Fibroblast of the aortic adventitia (primary cell): ENCODE measurements at regions not wholly inside any gene's neighbourhood (a gene's known extent, or its start where the extent isn't known, plus 50 kb on each side); places are given as distances from the start of the nearest gene placed in this dataset.

Experiments used
- DNase-seq: peaks from one replicate; pipeline ENCODE4 v3.0.0-alpha.2; 2010; ENCODE audit warnings: low read depth
- H3K4me3 ChIP-seq: 2 replicates; pipeline ENCODE4 v1.5.1; 2011; ENCODE audit warnings: low read depth, mild to moderate bottlenecking, control low read depth, low read length, moderate library complexity
- TF ChIP-seq, protein P1 (sequence below): IDR thresholded peaks from 2 replicates; pipeline ENCODE4 v1.5.1; 2011; ENCODE audit warnings: mild to moderate bottlenecking, low read length, control low read depth, inconsistent platforms; ENCODE audit not compliant: insufficient read depth

DNA sequence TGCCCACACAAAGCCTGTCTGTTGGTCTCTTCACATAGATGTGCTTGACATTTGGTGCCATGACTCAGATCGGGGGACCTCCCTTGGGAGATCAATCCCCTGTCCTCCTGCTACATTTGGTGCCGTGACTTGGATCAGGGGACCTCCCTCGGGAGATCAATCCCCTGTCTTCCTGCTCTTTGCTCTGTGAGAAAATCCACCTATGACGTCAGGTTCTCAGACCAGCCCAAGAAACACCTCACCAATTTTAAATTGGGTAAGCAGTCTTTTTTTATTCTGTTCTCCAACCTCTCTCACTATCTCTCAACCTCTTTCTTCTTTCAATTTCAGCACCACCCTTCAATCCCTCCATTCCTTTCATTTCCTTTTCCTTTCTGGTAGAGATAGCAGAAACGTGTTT, 159.6 kb upstream of the AGTR2 start:
- TF ChIP-seq, protein P1, sequence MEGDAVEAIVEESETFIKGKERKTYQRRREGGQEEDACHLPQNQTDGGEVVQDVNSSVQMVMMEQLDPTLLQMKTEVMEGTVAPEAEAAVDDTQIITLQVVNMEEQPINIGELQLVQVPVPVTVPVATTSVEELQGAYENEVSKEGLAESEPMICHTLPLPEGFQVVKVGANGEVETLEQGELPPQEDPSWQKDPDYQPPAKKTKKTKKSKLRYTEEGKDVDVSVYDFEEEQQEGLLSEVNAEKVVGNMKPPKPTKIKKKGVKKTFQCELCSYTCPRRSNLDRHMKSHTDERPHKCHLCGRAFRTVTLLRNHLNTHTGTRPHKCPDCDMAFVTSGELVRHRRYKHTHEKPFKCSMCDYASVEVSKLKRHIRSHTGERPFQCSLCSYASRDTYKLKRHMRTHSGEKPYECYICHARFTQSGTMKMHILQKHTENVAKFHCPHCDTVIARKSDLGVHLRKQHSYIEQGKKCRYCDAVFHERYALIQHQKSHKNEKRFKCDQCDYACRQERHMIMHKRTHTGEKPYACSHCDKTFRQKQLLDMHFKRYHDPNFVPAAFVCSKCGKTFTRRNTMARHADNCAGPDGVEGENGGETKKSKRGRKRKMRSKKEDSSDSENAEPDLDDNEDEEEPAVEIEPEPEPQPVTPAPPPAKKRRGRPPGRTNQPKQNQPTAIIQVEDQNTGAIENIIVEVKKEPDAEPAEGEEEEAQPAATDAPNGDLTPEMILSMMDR = no peak
- no peak for DNase-seq
- H3K4me3 ChIP-seq = no peak overlapping the region

GRCh38 chrX:116031331-116031730, 139.2 kb upstream of the AGTR2 start:
- no peak for DNase-seq
- no peak overlapping the region for H3K4me3 ChIP-seq
- TF ChIP-seq, protein P1 = no peak
